ENCODE measurements at regions not wholly inside any gene's neighbourhood (a gene's known extent, or its start where the extent isn't known, plus 50 kb on each side); places are given as distances from the start of the nearest gene placed in this dataset.
"Not testable (repeated sequence)": the region's sequence is repeated elsewhere in the genome, so short reads cannot be mapped to it uniquely, and the experiment has no call there.

GRCh38 chr14:28157289-28157869, 609.2 kb upstream of the FOXG1 start:
- no peaks in the 10 kb centered on the region for H3K27me3 Mint-ChIP-seq

GRCh38 chr14:28157887-28158791, 608.4 kb upstream of the FOXG1 start:
- ChIA-PET CTCF (no interaction called here), POLR2A (no interaction called here)
- Mint-ChIP-seq H3K9me3 (ENCODE audit: low read depth) (peaks cover 5% of the 10 kb centered on the region), H3K27ac (no peak overlapping the region), H3K4me1 (no peaks in the 10 kb centered on the region), H3K4me3 (no peak overlapping the region), H3K36me3 (ENCODE audit: low read depth) (no peaks in the 10 kb centered on the region), H3K27me3 (no peaks in the 10 kb centered on the region)
- intact Hi-C loops (cut with DNase I, micrococcal nuclease): no loop called here
- DNase-seq (no peak), ATAC-seq (no peak)

More at GRCh38 chr14:28157289-28157869, 609.2 kb upstream of the FOXG1 start:
- DNase-seq (no peak), ATAC-seq (no peak)
- Mint-ChIP-seq H3K27ac (no peak overlapping the region), H3K4me1 (no peaks in the 10 kb centered on the region), H3K36me3 (ENCODE audit: low read depth) (no peaks in the 10 kb centered on the region), H3K9me3 (ENCODE audit: low read depth) (peaks cover 5% of the 10 kb centered on the region), H3K4me3 (no peak overlapping the region)
- ChIA-PET CTCF (no interaction called here), POLR2A (no interaction called here)
- intact Hi-C loops (cut with DNase I, micrococcal nuclease): no loop called here

GRCh38 chr14:28161040-28161439, 605.5 kb upstream of the FOXG1 start:
- Mint-ChIP-seq H3K4me3 (no peak overlapping the region), H3K27ac (no peak overlapping the region), H3K4me1 (no peaks in the 10 kb centered on the region), H3K27me3 (no peaks in the 10 kb centered on the region), H3K9me3 (ENCODE audit: low read depth) (peaks cover 5% of the 10 kb centered on the region), H3K36me3 (ENCODE audit: low read depth) (no peaks in the 10 kb centered on the region)
- CTCF ChIA-PET: no interaction called here
- POLR2A ChIA-PET: no interaction called here
- no peak for DNase-seq
- intact Hi-C loops (cut with DNase I, micrococcal nuclease): no loop called here
- ATAC-seq: no peak

GRCh38 chr14:28163233-28163632, 603.4 kb upstream of the FOXG1 start:
- DNase-seq (no peak), ATAC-seq (no peak)
- no peak overlapping the region for H3K27ac Mint-ChIP-seq
- ChIA-PET CTCF (no interaction called here), POLR2A (no interaction called here)
- intact Hi-C loops (cut with DNase I, micrococcal nuclease): no loop called here
- no peaks in the 10 kb centered on the region for H3K27me3 Mint-ChIP-seq
- H3K36me3 Mint-ChIP-seq (ENCODE audit: low read depth): no peaks in the 10 kb centered on the region
- no peaks in the 10 kb centered on the region for H3K4me1 Mint-ChIP-seq
- H3K9me3 Mint-ChIP-seq (ENCODE audit: low read depth): peaks cover 5% of the 10 kb centered on the region
- H3K4me3 Mint-ChIP-seq: no peak overlapping the region

- Mint-ChIP-seq H3K4me3 (no peak overlapping the region), H3K36me3 (ENCODE audit: low read depth) (no peaks in the 10 kb centered on the region), H3K9me3 (ENCODE audit: low read depth) (peaks cover 5% of the 10 kb centered on the region), H3K27ac (no peak overlapping the region), H3K27me3 (no peaks in the 10 kb centered on the region), H3K4me1 (no peaks in the 10 kb centered on the region)
- ChIA-PET POLR2A (no interaction called here), CTCF (no interaction called here)
- DNase-seq (no peak), ATAC-seq (no peak)
- intact Hi-C loops (cut with DNase I, micrococcal nuclease): no loop called here
Observed at GRCh38 chr14:28163897-28164296, 602.7 kb upstream of the FOXG1 start.

GRCh38 chr14:28187902-28188830, 578.4 kb upstream of the FOXG1 start:
- ATAC-seq; intact Hi-C loops (cut with DNase I, micrococcal nuclease); H3K36me3 Mint-ChIP-seq (ENCODE audit: low read depth); H3K27me3 Mint-ChIP-seq; POLR2A ChIA-PET; H3K4me3 Mint-ChIP-seq; DNase-seq; H3K4me1 Mint-ChIP-seq; CTCF ChIA-PET; H3K27ac Mint-ChIP-seq: not testable (repeated sequence)
- peaks cover 12% of the 10 kb centered on the region for H3K9me3 Mint-ChIP-seq (ENCODE audit: low read depth)

- CTCF ChIA-PET: no interaction called here
- Mint-ChIP-seq H3K9me3 (ENCODE audit: low read depth) (peaks cover 5% of the 10 kb centered on the region), H3K27me3 (no peaks in the 10 kb centered on the region), H3K27ac (no peak overlapping the region), H3K36me3 (ENCODE audit: low read depth) (no peaks in the 10 kb centered on the region), H3K4me1 (no peaks in the 10 kb centered on the region), H3K4me3 (no peak overlapping the region)
- ATAC-seq (no peak), DNase-seq (no peak)
- intact Hi-C loops (cut with DNase I, micrococcal nuclease): no loop called here
- POLR2A ChIA-PET: no interaction called here
Observed at GRCh38 chr14:28196878-28197277, 569.7 kb upstream of the FOXG1 start.

GRCh38 chr14:28220391-28220790, 546.2 kb upstream of the FOXG1 start:
- H3K27ac Mint-ChIP-seq: no peak overlapping the region
- DNase-seq: no peak
- no peaks in the 10 kb centered on the region for H3K27me3 Mint-ChIP-seq
- peaks cover 3% of the 10 kb centered on the region for H3K9me3 Mint-ChIP-seq (ENCODE audit: low read depth)
- CTCF ChIA-PET: no interaction called here
- no peaks in the 10 kb centered on the region for H3K4me1 Mint-ChIP-seq
- POLR2A ChIA-PET: no interaction called here
- no peak for ATAC-seq
- no peak overlapping the region for H3K4me3 Mint-ChIP-seq
- no peaks in the 10 kb centered on the region for H3K36me3 Mint-ChIP-seq (ENCODE audit: low read depth)
- intact Hi-C loops (cut with DNase I, micrococcal nuclease): no loop called here

- Mint-ChIP-seq H3K9me3 (ENCODE audit: low read depth) (peaks cover 25% of the 10 kb centered on the region), H3K4me1 (no peaks in the 10 kb centered on the region), H3K27ac (no peak overlapping the region), H3K27me3 (no peaks in the 10 kb centered on the region), H3K36me3 (ENCODE audit: low read depth) (no peaks in the 10 kb centered on the region), H3K4me3 (no peak overlapping the region)
- intact Hi-C loops (cut with DNase I, micrococcal nuclease): no loop called here
- DNase-seq (no peak), ATAC-seq (no peak)
- POLR2A ChIA-PET: no interaction called here
- CTCF ChIA-PET: no interaction called here
Observed at GRCh38 chr14:28240909-28241308, 525.7 kb upstream of the FOXG1 start.

GRCh38 chr14:28242895-28243294, 523.7 kb upstream of the FOXG1 start:
- H3K9me3 Mint-ChIP-seq (ENCODE audit: low read depth): peaks cover 20% of the 10 kb centered on the region
- POLR2A ChIA-PET: no interaction called here
- no peak overlapping the region for H3K4me3 Mint-ChIP-seq
- CTCF ChIA-PET: no interaction called here
- ATAC-seq (no peak), DNase-seq (no peak)
- no peaks in the 10 kb centered on the region for H3K36me3 Mint-ChIP-seq (ENCODE audit: low read depth)
- no peak overlapping the region for H3K27ac Mint-ChIP-seq
- no peaks in the 10 kb centered on the region for H3K4me1 Mint-ChIP-seq
- no peaks in the 10 kb centered on the region for H3K27me3 Mint-ChIP-seq
- intact Hi-C loops (cut with DNase I, micrococcal nuclease): no loop called here

GRCh38 chr14:28243600-28243999, 523.0 kb upstream of the FOXG1 start:
- H3K27ac Mint-ChIP-seq: no peak overlapping the region
- no peak overlapping the region for H3K4me3 Mint-ChIP-seq
- H3K4me1 Mint-ChIP-seq: no peaks in the 10 kb centered on the region
- peaks cover 21% of the 10 kb centered on the region for H3K9me3 Mint-ChIP-seq (ENCODE audit: low read depth)
- no peak for ATAC-seq
- ChIA-PET POLR2A (no interaction called here), CTCF (no interaction called here)
- intact Hi-C loops (cut with DNase I, micrococcal nuclease): no loop called here
- DNase-seq: no peak
- H3K27me3 Mint-ChIP-seq: no peaks in the 10 kb centered on the region
- H3K36me3 Mint-ChIP-seq (ENCODE audit: low read depth): no peaks in the 10 kb centered on the region

- no peak overlapping the region for H3K27ac Mint-ChIP-seq
- intact Hi-C loops (cut with DNase I, micrococcal nuclease): no loop called here
- CTCF ChIA-PET: no interaction called here
Observed at GRCh38 chr14:28245216-28245615, 521.4 kb upstream of the FOXG1 start.

More at GRCh38 chr14:28245216-28245615, 521.4 kb upstream of the FOXG1 start:
- POLR2A ChIA-PET: no interaction called here
- H3K27me3 Mint-ChIP-seq: no peaks in the 10 kb centered on the region
- H3K9me3 Mint-ChIP-seq (ENCODE audit: low read depth): peaks cover 25% of the 10 kb centered on the region
- ATAC-seq (no peak), DNase-seq (no peak)
- no peaks in the 10 kb centered on the region for H3K4me1 Mint-ChIP-seq
- no peak overlapping the region for H3K4me3 Mint-ChIP-seq
- no peaks in the 10 kb centered on the region for H3K36me3 Mint-ChIP-seq (ENCODE audit: low read depth)

Measured in activated CD4-positive, alpha-beta T cell treated with anti-CD3 and anti-CD28 coated beads for 36 hours (primary cell).